NT2/D1 (cell line): ENCODE measurements at regions not wholly inside any gene's neighbourhood (a gene's known extent, or its start where the extent isn't known, plus 50 kb on each side); places are given as distances from the start of the nearest gene placed in this dataset.

Experiments used
- DNase-seq: peaks from one replicate; pipeline ENCODE4 v3.0.0-alpha.2; 2011; ENCODE audit warnings: low read depth, low spot score
- H3K27me3 ChIP-seq: 2 replicates; pipeline ENCODE4 v1.6.0; 2011; ENCODE audit warnings: mild to moderate bottlenecking; ENCODE audit not compliant: insufficient read length, insufficient read depth
- H3K36me3 ChIP-seq: 2 replicates; pipeline ENCODE4 v1.6.1; 2011; ENCODE audit warnings: mild to moderate bottlenecking, low read length, mixed read lengths; ENCODE audit not compliant: insufficient read depth, insufficient read length
- H3K4me1 ChIP-seq: 2 replicates; pipeline ENCODE4 v1.5.1; 2011; ENCODE audit not compliant: insufficient read depth, insufficient read length
- H3K4me3 ChIP-seq: 2 replicates; pipeline ENCODE4 v1.5.1; 2011; ENCODE audit warnings: low read depth; ENCODE audit not compliant: insufficient read length
- H3K9ac ChIP-seq: 2 replicates; pipeline ENCODE4 v1.6.0; 2011; ENCODE audit warnings: low read depth; ENCODE audit not compliant: insufficient read length
- H3K9me3 ChIP-seq: 2 replicates; pipeline ENCODE4 v1.5.1; 2011; ENCODE audit warnings: mild to moderate bottlenecking, low read length; ENCODE audit not compliant: insufficient read depth
- SUZ12 ChIP-seq: IDR thresholded peaks from 2 replicates; pipeline ENCODE4 v1.6.1; 2011; ENCODE audit not compliant: insufficient read length, insufficient read depth; ENCODE audit errors: extremely low read depth
- YY1 ChIP-seq: IDR thresholded peaks from 2 replicates; pipeline ENCODE4 v1.6.1; 2011; ENCODE audit not compliant: insufficient read length, insufficient read depth
- ZNF274 ChIP-seq: IDR thresholded peaks from 2 replicates; pipeline ENCODE4 v1.6.1; 2011; ENCODE audit warnings: mild to moderate bottlenecking, low read depth, low read length

GRCh38 chr6:40802481-40802880 is 215.3 kb upstream of the LRFN2 start:
- TF ChIP-seq SUZ12 (no peak), ZNF274 (no peak), YY1 (no peak)
- peaks cover 5% of the 10 kb centered on the region for H3K27me3 ChIP-seq
- no peak overlapping the region for H3K9ac ChIP-seq
- DNase-seq, result no peak
- no peak overlapping the region for H3K4me3 ChIP-seq
- H3K4me1 ChIP-seq, result no peaks in the 10 kb centered on the region
- no peaks in the 10 kb centered on the region for H3K9me3 ChIP-seq
- no peaks in the 10 kb centered on the region for H3K36me3 ChIP-seq

- Histone ChIP-seq H3K27me3 (peaks cover 5% of the 10 kb centered on the region), H3K4me3 (no peak overlapping the region), H3K36me3 (no peaks in the 10 kb centered on the region), H3K9ac (no peak overlapping the region), H3K9me3 (no peaks in the 10 kb centered on the region), H3K4me1 (no peaks in the 10 kb centered on the region)
- TF ChIP-seq YY1, result no peak
- no peak for TF ChIP-seq ZNF274
- no peak for TF ChIP-seq SUZ12
- no peak for DNase-seq
These were observed 212.4 kb upstream of the LRFN2 start for GRCh38 chr6:40799296-40800140.

- Histone ChIP-seq H3K36me3 (no peaks in the 10 kb centered on the region), H3K4me1 (no peaks in the 10 kb centered on the region), H3K9ac (no peak overlapping the region), H3K27me3 (peaks cover 5% of the 10 kb centered on the region), H3K9me3 (no peaks in the 10 kb centered on the region), H3K4me3 (no peak overlapping the region)
- DNase-seq, result peak; percentile 32
- TF ChIP-seq ZNF274 (no peak), SUZ12 (no peak), YY1 (no peak)
These were observed 211.1 kb upstream of the LRFN2 start for GRCh38 chr6:40798069-40798770.

DNA sequence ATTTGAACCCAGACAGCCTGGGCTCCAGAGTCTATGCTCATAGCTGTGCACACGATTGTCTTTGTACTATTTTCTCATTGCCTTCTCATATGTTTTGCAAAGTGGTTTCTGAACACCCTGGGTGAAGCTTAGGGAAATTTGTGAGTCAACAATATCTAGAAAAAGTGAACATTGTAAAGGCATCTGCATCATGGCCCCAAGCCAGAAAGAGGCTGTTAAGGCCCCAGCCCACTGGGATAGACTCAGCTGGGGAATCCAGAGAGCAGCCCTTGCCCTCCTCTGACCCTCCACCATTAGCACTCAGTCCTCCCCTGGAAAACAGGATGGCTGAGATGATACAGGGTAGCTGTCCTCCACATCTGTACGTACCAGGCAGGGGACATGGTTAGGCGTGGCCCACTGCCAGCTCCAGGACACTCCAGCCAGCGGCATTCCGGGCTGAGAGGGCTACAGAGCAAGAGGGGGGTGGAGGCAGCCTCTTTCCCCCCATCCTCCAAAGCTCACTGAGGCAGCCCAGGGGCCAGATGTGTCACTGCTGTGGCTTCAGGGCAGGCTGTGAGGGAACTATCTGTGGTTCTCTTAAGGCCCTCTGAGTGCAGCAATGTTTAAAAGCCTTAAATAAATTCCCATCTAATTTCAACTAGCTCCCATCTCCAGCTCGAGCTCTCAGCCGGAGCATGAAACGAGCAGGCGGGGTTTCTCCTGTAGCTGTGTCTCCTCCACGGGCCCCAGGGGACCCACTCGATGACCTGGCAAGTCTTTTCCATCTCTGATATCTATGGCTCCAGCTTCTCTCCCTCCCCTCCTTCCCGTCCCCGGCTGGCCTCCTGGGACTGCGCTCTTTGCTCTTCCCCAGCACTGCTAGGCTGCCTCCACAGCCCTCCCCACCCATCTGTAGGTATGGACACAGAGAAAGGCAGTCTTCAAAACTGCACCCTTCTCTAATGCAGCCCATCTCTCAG is 209.4 kb upstream of the LRFN2 start:
- Histone ChIP-seq H3K9ac (no peak overlapping the region), H3K9me3 (no peaks in the 10 kb centered on the region), H3K4me1 (no peaks in the 10 kb centered on the region), H3K36me3 (no peaks in the 10 kb centered on the region), H3K4me3 (no peak overlapping the region), H3K27me3 (peaks cover 5% of the 10 kb centered on the region)
- DNase-seq, result no peak
- TF ChIP-seq YY1, result no peak
- TF ChIP-seq SUZ12, result no peak
- no peak for TF ChIP-seq ZNF274

GRCh38 chr6:40794586-40794985 is 207.4 kb upstream of the LRFN2 start:
- no peak for DNase-seq
- Histone ChIP-seq H3K36me3 (no peaks in the 10 kb centered on the region), H3K4me1 (no peaks in the 10 kb centered on the region), H3K27me3 (peaks cover 4% of the 10 kb centered on the region), H3K9me3 (no peaks in the 10 kb centered on the region), H3K4me3 (no peak overlapping the region), H3K9ac (no peak overlapping the region)
- no peak for TF ChIP-seq SUZ12
- TF ChIP-seq YY1, result no peak

DNA sequence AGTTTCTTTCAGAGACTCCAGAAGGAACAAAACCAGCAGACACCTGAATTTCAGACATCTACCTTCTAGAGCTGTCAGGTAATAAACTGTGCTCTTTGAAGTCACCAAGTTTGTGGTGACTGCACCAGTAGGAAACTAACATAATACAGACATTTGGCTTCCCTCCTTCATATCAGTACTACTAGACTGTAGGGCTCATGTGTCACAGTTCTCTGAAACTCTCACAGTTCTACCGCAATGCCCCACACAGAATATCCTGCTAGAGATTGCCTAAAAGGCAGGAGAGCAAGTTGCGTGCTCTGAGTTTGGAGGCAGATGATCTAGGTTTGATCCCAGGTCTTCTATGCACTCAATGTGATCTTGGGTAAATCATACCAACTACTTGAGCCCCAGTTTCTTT is 205.0 kb upstream of the LRFN2 start:
- no peak for TF ChIP-seq ZNF274
- no peak for TF ChIP-seq YY1

GRCh38 chr6:40791004-40791403 is 203.8 kb upstream of the LRFN2 start:
- H3K4me1 ChIP-seq, result no peaks in the 10 kb centered on the region
- H3K9me3 ChIP-seq, result no peaks in the 10 kb centered on the region
- no peak overlapping the region for H3K4me3 ChIP-seq
- no peaks in the 10 kb centered on the region for H3K36me3 ChIP-seq
- DNase-seq, result no peak
- no peak for TF ChIP-seq SUZ12
- TF ChIP-seq YY1, result no peak
- TF ChIP-seq ZNF274, result no peak
- H3K9ac ChIP-seq, result no peak overlapping the region
- no peaks in the 10 kb centered on the region for H3K27me3 ChIP-seq

More for the DNA sequence above, 205.0 kb upstream of the LRFN2 start:
- no peaks in the 10 kb centered on the region for H3K36me3 ChIP-seq
- DNase-seq, result no peak
- no peak overlapping the region for H3K9ac ChIP-seq
- H3K4me3 ChIP-seq, result no peak overlapping the region
- no peaks in the 10 kb centered on the region for H3K9me3 ChIP-seq
- no peaks in the 10 kb centered on the region for H3K27me3 ChIP-seq
- H3K4me1 ChIP-seq, result no peaks in the 10 kb centered on the region
